OCI-LY3 (cell line): ENCODE measurements at regions not wholly inside any gene's neighbourhood (a gene's known extent, or its start where the extent isn't known, plus 50 kb on each side); places are given as distances from the start of the nearest gene placed in this dataset.

Experiments used
- CTCF ChIP-seq: fragments of 200-600, 300-600 bp; sonication (generic); IDR thresholded peaks from 2 replicates; pipeline ENCODE4 v1.5.1; 2014; ENCODE audit warnings: antibody characterized with exemption, low read length, low read depth
- EZH2phosphoT487 ChIP-seq: fragments of 200-600 bp; shearing (Covaris generic); IDR thresholded peaks from 2 replicates; pipeline ENCODE4 v1.6.1; 2018; ENCODE audit warnings: antibody characterized with exemption, mixed run types, low read depth

- TF ChIP-seq CTCF (no peak), EZH2phosphoT487 (no peak)
Measured at GRCh38 chr4:96170198-96170597, 330.3 kb downstream of the PDHA2 start.
